Right lobe of liver (tissue), 4 donors: ENCODE measurements at regions not wholly inside any gene's neighbourhood (a gene's known extent, or its start where the extent isn't known, plus 50 kb on each side); places are given as distances from the start of the nearest gene placed in this dataset.

ENCODE experiments used
- POLR2A ChIP-seq: fragments of 450-650 bp; IDR thresholded peaks from one replicate; pipeline ENCODE4 v1.6.1; 2017; ENCODE audit warnings: antibody characterized with exemption, mild to moderate bottlenecking
- TF ChIP-seq, protein P1 (sequence below), 4 donors: fragments of 200-600 bp in 3 of 4; fragments of 450-650 bp in 1 of 4; IDR thresholded peaks; one replicate each; pipeline versions ENCODE4 v1.5.1 to v1.8.0; 2016 to 2022; ENCODE audit warnings: antibody characterized with exemption in 4 of 4, mild to moderate bottlenecking in 2 of 4
- donor health status: DM: no; HTN: no; CAD: no.
- donor health status: DM: no; HTN: no; CAD: no.
- donor health status: DM: no; HTN: yes; CAD: no.

DNA sequence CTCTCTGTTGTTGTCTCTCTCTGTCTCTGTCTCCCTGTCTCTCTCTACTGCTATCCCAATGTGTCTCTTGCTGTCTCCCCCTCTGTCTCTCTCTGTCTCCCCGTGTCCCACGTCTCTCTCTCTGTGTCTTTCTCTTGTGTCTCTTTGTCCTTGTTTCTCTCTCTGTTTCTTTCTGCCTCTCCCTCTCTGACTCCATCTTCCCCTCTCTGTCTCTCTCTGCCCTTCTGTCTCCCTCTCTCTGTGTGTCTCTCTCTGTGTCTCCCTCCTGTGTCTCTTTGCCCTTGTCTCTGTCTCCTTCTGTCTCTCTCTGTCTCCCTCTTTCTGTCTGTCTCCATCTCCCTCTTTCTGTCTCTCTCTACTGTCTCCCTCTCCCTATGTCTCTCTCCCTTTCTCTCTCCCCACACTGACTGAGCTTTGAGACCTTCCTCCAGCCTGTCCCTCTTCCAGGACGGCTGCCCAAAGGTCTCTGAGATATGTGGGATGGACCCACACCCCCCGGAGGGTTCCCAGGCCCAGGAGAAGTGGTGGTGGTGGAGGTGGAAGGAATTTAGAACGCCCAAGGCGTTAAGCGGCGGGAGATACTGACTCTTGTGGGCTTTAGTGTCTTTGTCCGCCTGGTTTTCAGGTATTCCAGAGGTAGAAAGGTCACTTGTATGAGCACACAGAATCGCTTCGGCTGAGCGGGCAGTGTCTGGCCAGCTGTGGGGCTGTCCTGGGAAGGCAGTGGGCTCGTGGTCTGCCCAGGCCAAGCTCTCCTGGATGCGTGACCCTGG lies 65.5 kb upstream of the CCND1 start:
- TF ChIP-seq POLR2A, result no peak
- TF ChIP-seq, protein P1, sequence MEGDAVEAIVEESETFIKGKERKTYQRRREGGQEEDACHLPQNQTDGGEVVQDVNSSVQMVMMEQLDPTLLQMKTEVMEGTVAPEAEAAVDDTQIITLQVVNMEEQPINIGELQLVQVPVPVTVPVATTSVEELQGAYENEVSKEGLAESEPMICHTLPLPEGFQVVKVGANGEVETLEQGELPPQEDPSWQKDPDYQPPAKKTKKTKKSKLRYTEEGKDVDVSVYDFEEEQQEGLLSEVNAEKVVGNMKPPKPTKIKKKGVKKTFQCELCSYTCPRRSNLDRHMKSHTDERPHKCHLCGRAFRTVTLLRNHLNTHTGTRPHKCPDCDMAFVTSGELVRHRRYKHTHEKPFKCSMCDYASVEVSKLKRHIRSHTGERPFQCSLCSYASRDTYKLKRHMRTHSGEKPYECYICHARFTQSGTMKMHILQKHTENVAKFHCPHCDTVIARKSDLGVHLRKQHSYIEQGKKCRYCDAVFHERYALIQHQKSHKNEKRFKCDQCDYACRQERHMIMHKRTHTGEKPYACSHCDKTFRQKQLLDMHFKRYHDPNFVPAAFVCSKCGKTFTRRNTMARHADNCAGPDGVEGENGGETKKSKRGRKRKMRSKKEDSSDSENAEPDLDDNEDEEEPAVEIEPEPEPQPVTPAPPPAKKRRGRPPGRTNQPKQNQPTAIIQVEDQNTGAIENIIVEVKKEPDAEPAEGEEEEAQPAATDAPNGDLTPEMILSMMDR (IDR thresholded peaks at IDR 0.05), result no peak
